ENCODE measurements at regions not wholly inside any gene's neighbourhood (a gene's known extent, or its start where the extent isn't known, plus 50 kb on each side); places are given as distances from the start of the nearest gene placed in this dataset.

DNA sequence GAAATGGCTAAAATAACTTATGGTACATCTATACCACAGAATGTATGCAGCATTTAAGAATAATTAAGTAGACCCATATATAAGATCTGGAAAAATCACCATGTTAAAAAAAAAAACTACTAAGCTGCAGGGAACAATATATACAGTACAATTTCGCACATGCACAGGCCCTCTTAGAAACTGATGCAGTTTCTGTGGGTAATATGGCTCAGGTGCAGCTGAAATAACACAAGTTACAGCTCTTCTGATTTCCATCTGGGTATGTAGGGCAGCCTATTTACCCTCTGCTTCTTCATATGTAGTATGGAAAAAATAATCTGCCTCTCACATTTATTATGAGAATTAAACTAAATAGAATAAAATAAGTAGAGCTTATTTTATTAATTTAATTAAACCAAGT, 82.9 kb downstream of the YIPF5 start:
- DNase-seq (ENCODE audit: low read depth in 1 of 2, low spot score in 2 of 2), result no peak
- 0 out of 2 replicates have a peak, but pooled peaks cover 7% of the 10 kb centered on the region for H3K4me1 ChIP-seq (replicated peaks)
- H3K27me3 ChIP-seq (replicated peaks), result no peaks in the 10 kb centered on the region
- H3K36me3 ChIP-seq, result no peaks in the 10 kb centered on the region
- H3K4me3 ChIP-seq, result no peak overlapping the region
- no peak overlapping the region for H3K27ac ChIP-seq
- H3K9me3 ChIP-seq (replicated peaks), result no peaks in the 10 kb centered on the region

DNA sequence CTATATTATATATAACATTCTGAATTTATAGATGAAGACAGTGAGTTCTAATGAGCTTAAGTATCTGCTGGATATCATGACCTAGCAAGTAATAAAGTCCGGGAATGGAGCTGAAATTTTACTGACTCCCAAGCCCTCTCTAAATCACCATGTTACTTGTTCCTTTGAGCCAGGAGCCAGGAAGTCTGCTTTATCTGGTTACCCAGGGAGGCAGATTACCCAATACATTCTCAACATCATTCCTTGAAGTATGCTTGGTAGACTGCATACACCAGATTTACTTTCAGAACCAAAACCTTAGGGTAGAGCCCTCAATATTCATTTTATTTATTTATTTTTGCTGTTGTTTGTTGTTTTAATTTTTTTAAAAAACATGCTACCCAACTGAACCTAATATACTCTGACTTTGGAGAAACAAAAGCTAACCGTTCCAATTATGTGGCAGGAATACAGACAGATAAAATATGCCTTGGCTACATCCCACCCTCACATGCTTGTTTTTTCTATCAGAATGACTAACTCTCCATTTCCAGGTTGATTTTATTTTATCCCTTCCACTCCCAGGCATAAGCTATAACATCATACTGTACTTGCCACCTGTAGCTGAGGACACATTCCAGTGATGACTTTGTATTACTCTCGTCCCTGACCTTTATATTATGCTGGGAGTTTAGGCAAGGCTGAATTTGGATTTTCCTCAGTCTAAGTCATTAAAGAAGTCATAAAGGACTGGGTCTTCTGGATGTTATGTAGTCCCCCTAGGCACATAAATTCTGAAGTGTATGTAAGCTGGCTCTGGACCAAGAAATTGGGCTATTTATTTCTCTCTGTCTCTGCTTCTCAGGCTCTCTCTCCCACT, 82.0 kb downstream of the YIPF5 start:
- no peak overlapping the region for H3K4me3 ChIP-seq
- H3K9me3 ChIP-seq (replicated peaks), result no peaks in the 10 kb centered on the region
- no peaks in the 10 kb centered on the region for H3K27me3 ChIP-seq (replicated peaks)
- no peak for DNase-seq (ENCODE audit: low read depth in 1 of 2, low spot score in 2 of 2)
- H3K27ac ChIP-seq, result no peak overlapping the region
- no peaks in the 10 kb centered on the region for H3K36me3 ChIP-seq
- H3K4me1 ChIP-seq (replicated peaks), result 0 out of 2 replicates have a peak, but pooled peaks cover 7% of the 10 kb centered on the region

DNA sequence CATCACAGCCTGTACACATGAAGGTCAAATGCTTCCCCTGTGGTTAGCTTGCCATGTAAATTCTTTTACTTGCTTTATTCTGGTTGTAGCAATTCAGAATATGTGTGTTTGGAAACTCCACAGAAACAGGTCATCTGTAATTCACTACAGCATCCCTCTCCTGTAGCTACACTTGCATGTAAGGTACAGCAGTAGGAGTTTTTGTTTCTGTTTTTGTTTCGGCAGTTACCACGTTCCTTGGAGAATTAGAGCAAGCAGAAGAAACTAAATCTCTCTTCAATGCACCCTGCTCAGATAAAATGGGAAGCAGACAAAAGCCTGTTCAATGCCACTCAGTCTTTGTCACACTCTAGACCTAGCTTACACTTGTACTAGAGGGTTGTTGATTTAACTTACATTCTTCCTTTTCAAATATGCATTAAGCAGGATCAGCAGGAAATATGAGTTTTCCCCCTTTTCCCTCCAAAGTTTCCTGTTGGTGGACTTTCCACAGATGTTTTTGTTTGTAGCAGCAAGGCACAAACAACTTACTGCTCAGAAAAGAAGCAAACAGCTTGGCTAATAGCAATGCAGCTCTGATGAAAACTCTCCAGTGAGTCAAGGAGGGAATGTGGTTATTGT, 80.9 kb downstream of the YIPF5 start:
- H3K9me3 ChIP-seq (replicated peaks), result no peaks in the 10 kb centered on the region
- H3K4me1 ChIP-seq (replicated peaks), result 0 out of 2 replicates have a peak, but pooled peaks cover 7% of the 10 kb centered on the region
- H3K36me3 ChIP-seq, result no peaks in the 10 kb centered on the region
- no peak overlapping the region for H3K4me3 ChIP-seq
- H3K27me3 ChIP-seq (replicated peaks), result no peaks in the 10 kb centered on the region
- no peak for DNase-seq (ENCODE audit: low read depth in 1 of 2, low spot score in 2 of 2)
- no peak overlapping the region for H3K27ac ChIP-seq

DNA sequence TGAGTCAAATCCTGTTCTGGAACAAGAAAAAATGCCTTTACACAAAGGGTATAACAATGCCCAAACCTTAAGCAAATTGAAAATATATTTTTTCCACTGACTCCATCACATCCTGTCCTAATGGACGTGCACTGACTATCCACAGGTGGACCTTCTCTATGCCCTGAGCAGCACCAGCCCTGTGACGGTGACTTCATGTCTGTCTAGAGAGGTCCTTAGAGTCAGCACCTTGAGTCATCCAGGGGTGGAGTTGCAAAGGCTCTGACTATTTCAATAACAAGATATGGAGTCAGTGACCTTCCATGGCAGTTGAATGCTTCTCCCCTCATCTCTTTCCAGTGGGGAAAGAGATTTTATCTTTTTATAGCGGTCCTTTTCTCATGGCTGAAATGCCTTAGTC, 78.0 kb downstream of the YIPF5 start:
- no peaks in the 10 kb centered on the region for H3K27me3 ChIP-seq (replicated peaks)
- no peaks in the 10 kb centered on the region for H3K9me3 ChIP-seq (replicated peaks)
- no peak overlapping the region for H3K4me3 ChIP-seq
- 0 out of 2 replicates have a peak, but pooled peaks cover 7% of the 10 kb centered on the region for H3K4me1 ChIP-seq (replicated peaks)
- DNase-seq (ENCODE audit: low read depth in 1 of 2, low spot score in 2 of 2), result no peak
- H3K27ac ChIP-seq, result no peak overlapping the region
- no peaks in the 10 kb centered on the region for H3K36me3 ChIP-seq

DNA sequence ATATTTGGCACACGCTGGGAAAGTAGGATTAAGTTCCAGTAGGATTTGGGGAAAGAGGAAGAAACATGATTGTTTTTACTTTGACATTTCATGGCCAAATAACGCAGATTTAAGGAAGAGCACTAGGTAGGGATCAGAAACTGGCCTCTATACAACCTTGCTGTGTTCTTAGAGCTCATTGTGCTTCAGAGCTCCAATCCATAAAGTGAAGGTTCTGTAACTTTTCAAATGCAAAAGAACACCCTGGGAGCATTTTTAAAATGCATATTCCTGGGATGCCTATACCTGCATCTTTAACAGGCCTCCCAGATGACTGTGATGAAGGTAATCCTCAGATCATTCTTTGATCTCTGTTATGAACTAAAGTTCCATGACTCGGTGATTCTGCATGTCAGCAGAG, 77.1 kb downstream of the YIPF5 start:
- H3K36me3 ChIP-seq, result no peaks in the 10 kb centered on the region
- DNase-seq (ENCODE audit: low read depth in 1 of 2, low spot score in 2 of 2), result no peak
- H3K4me1 ChIP-seq (replicated peaks), result 0 out of 2 replicates have a peak, but pooled peaks cover 7% of the 10 kb centered on the region
- no peaks in the 10 kb centered on the region for H3K9me3 ChIP-seq (replicated peaks)
- no peak overlapping the region for H3K27ac ChIP-seq
- H3K27me3 ChIP-seq (replicated peaks), result no peaks in the 10 kb centered on the region
- no peak overlapping the region for H3K4me3 ChIP-seq

DNA sequence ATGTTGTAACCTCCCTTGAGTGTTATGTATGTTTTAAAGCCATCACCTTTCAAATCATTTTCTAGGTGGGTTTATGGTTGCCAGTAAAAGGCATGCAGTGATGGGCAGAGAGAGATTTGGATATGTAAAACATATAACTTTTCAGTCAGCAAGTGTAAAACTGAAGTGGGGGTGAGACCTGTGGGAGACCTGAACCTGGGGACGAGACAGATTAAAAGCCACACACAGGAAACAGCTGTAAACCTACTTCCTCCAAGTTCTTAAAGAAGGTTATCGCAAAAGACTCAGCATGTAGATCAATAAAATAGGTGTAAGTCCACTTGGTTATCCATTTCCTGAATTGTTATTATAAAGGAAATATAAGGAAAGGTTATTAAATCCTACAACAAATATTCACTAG, 76.6 kb downstream of the YIPF5 start:
- Histone ChIP-seq H3K36me3 (no peaks in the 10 kb centered on the region), H3K27ac (no peak overlapping the region), H3K27me3 (replicated peaks) (no peaks in the 10 kb centered on the region), H3K4me1 (replicated peaks) (0 out of 2 replicates have a peak, but pooled peaks cover 10% of the 10 kb centered on the region), H3K4me3 (no peak overlapping the region), H3K9me3 (replicated peaks) (no peaks in the 10 kb centered on the region)
- no peak for DNase-seq (ENCODE audit: low read depth in 1 of 2, low spot score in 2 of 2)

DNA sequence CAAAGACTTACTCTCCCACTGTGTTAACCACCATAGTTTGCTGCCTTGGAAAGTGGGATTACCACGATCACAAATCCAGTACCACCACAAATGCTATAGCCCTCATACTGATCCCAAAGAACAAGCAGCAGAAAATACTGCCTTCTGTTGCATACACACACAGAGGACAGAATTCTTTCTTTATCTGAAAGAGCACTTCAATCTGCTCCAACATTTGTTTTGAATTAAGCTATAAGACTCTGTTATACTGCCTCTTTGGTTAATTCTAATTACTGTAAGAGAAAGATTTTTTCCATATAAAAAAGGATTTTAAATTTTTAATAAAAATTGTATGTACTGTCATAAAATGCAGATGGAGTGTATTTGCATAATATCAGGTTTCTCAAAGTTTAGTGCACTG, 69.8 kb downstream of the YIPF5 start:
- Histone ChIP-seq H3K27ac (no peak overlapping the region), H3K36me3 (no peaks in the 10 kb centered on the region)
- no peak for DNase-seq (ENCODE audit: low read depth in 1 of 2, low spot score in 2 of 2)

DNA sequence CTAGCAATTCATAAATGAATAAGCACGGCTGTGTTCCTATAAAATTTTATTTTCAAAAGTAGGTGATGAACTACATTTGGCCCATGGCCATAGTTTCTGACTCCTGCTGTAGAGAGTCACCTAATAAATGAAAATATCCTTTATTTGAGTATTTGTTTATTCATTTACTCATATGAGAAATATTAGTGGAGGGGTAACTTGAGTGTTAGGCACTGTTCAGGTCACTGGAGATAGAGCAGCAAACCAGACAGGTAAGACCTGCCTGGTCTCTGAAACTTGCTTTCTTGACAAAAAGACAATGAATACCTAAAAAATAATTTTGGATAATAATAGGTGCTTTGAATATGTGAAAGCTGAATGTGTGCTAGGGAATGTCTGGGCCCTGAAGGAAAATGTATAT, 68.8 kb downstream of the YIPF5 start:
- no peak for DNase-seq (ENCODE audit: low read depth in 1 of 2, low spot score in 2 of 2)
- H3K27ac ChIP-seq, result no peak overlapping the region

More for the DNA sequence above, 69.8 kb downstream of the YIPF5 start:
- H3K4me3 ChIP-seq, result no peak overlapping the region
- H3K4me1 ChIP-seq (replicated peaks), result 0 out of 2 replicates have a peak, but pooled peaks cover 3% of the 10 kb centered on the region
- no peaks in the 10 kb centered on the region for H3K9me3 ChIP-seq (replicated peaks)
- no peaks in the 10 kb centered on the region for H3K27me3 ChIP-seq (replicated peaks)

DNA sequence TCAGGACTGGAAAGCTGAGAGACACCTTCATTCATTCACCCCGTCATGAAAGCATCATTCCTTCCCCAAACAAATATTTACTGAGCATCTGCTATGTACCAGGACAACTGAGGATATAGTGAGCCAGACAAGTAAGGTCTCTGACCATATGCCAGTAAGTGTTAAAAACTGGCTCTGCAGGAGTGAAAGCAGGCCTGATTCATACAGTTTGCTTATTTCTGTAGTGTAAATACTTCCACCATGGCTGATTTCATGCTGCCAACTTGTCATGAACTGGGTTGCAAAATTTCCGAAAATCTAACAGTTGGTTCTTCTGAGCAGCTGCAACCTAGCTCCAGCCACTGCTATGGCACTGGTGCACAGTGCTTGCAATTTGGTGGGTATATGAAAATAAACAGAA, 68.1 kb downstream of the YIPF5 start:
- H3K36me3 ChIP-seq, result no peaks in the 10 kb centered on the region
- DNase-seq (ENCODE audit: low read depth in 1 of 2, low spot score in 2 of 2), result no peak

More for the DNA sequence above, 68.8 kb downstream of the YIPF5 start:
- Histone ChIP-seq H3K4me3 (no peak overlapping the region), H3K4me1 (replicated peaks) (0 out of 2 replicates have a peak, but pooled peaks cover 3% of the 10 kb centered on the region), H3K36me3 (no peaks in the 10 kb centered on the region), H3K9me3 (replicated peaks) (no peaks in the 10 kb centered on the region), H3K27me3 (replicated peaks) (no peaks in the 10 kb centered on the region)

DNA sequence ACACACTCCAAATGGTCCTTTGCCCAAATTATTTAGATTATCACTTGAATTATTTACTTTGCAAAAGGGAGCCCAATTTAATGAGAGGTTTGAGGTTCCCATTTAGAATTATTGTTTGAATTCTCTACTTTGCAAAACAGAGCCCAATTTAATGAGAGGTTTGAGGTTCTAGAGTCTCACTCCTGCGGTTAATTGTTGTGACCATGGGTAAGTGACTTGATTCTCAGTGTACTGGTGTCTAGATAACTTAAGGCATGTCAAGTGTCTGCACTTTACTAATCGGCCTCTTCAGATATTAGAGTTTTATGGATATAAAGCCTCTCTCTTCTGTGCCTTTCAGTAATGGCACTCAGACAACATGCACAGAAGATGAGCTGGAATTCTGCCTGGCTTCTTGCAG, 67.5 kb downstream of the YIPF5 start:
- no peak for DNase-seq (ENCODE audit: low read depth in 1 of 2, low spot score in 2 of 2)
- Histone ChIP-seq H3K36me3 (no peaks in the 10 kb centered on the region), H3K27me3 (replicated peaks) (no peaks in the 10 kb centered on the region), H3K27ac (no peak overlapping the region), H3K4me3 (no peak overlapping the region), H3K9me3 (replicated peaks) (no peaks in the 10 kb centered on the region), H3K4me1 (replicated peaks) (0 out of 2 replicates have a peak, but pooled peaks cover 3% of the 10 kb centered on the region)

More for the DNA sequence above, 68.1 kb downstream of the YIPF5 start:
- Histone ChIP-seq H3K9me3 (replicated peaks) (no peaks in the 10 kb centered on the region), H3K27me3 (replicated peaks) (no peaks in the 10 kb centered on the region), H3K27ac (no peak overlapping the region), H3K4me3 (no peak overlapping the region), H3K4me1 (replicated peaks) (0 out of 2 replicates have a peak, but pooled peaks cover 3% of the 10 kb centered on the region)

DNA sequence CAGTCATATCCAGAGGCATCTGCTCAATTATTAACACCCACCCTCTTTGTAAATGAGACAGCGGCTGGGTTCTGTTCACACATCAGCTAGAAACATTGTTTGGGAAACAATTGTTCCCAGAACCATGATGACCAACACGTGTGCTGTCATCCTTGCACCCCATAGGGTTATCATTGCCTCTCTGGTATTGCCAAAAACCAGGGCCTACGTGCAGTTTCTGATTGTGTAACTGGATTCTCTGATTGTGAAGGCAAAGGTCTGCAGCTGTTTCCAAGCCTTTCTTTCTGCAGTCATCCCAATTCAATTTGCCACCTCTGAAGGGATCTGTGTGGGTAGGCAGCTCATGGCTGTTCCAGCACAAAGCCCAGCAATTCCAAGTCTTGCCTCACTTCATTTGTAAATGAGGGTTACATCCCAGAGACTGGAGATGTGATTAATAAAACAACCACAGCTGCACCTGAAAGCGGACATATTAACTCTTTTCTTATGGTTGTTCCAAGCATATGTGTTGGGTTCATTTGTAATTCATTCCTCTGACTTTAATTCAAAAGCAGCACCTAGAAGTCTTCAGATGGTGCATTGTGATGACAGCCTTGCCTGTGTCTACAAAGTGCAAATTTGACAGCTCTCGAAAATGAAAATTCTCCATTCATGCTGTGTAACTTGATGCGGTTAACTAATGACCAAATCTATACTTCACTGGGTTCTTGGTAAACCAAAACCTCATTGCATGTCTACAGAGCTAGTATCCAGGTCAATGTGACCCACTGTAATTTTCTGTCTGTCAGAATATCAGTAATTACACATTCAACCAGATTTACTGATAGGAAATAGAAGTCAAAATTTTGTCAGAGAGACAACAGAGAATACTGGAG, 66.6 kb downstream of the YIPF5 start:
- H3K36me3 ChIP-seq, result no peaks in the 10 kb centered on the region
- no peaks in the 10 kb centered on the region for H3K9me3 ChIP-seq (replicated peaks)
- H3K27me3 ChIP-seq (replicated peaks), result no peaks in the 10 kb centered on the region
- H3K4me1 ChIP-seq (replicated peaks), result no peaks in the 10 kb centered on the region
- DNase-seq (ENCODE audit: low read depth in 1 of 2, low spot score in 2 of 2), result no peak
- no peak overlapping the region for H3K4me3 ChIP-seq
- no peak overlapping the region for H3K27ac ChIP-seq

DNA sequence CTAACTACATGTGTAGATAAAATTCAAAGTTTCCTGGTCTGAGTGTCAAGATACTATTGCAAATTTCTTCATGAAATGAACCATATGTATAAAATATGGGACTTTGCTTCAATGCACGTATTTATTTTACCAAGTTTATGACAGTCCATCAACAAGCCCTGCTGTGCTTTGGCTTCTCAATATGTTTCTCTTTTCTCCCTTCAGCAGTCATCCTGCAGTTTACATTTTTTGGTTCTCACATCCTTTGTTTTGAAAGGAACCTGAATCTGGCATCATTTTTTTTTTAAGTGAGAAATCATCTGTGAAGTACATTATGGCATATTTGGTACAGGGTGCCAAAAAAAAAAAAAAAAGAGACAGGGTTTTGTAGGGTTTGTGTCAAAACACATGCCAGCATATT, 65.1 kb downstream of the YIPF5 start:
- Histone ChIP-seq H3K36me3 (no peaks in the 10 kb centered on the region), H3K27ac (no peak overlapping the region), H3K4me1 (replicated peaks) (no peaks in the 10 kb centered on the region), H3K9me3 (replicated peaks) (no peaks in the 10 kb centered on the region), H3K4me3 (no peak overlapping the region), H3K27me3 (replicated peaks) (no peaks in the 10 kb centered on the region)
- no peak for DNase-seq (ENCODE audit: low read depth in 1 of 2, low spot score in 2 of 2)

DNA sequence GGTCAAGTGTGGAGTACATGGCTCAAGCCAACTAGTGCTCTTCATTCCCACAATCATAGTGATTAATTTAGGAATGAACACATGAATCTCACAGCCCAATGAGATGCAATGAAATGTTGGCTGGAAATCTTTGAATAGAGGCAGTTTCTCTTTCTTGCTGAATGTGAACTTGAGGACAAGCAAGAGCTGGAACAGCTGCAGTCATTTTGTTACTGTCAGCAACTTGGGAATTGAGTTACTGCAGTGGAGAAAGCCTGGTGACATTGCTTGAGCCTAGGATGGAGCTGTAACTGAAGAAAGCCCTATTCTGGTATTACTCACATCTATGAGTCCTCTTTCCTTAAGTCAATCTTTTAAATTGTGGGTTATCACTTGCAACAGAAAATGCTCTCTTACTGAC, 62.3 kb downstream of the YIPF5 start:
- no peaks in the 10 kb centered on the region for H3K36me3 ChIP-seq
- no peak overlapping the region for H3K4me3 ChIP-seq
- DNase-seq (ENCODE audit: low read depth in 1 of 2, low spot score in 2 of 2), result no peak
- no peaks in the 10 kb centered on the region for H3K9me3 ChIP-seq (replicated peaks)
- H3K27me3 ChIP-seq (replicated peaks), result no peaks in the 10 kb centered on the region
- no peaks in the 10 kb centered on the region for H3K4me1 ChIP-seq (replicated peaks)
- no peak overlapping the region for H3K27ac ChIP-seq

Data from SJSA1 (cell line).